Pancreas (tissue), 10 donors: ENCODE measurements at regions not wholly inside any gene's neighbourhood (a gene's known extent, or its start where the extent isn't known, plus 50 kb on each side); places are given as distances from the start of the nearest gene placed in this dataset.
"Not testable (repeated sequence)": the region's sequence is repeated elsewhere in the genome, so short reads cannot be mapped to it uniquely, and the experiment has no call there.

Experiments used
- ATAC-seq, 4 donors: fragments of 200-7000 bp; cut with Tn5 transposase; one replicate each; pipeline versions ENCODE4 v1.8.0 to v1.9.1; 2020; ENCODE audit warnings: mild to moderate bottlenecking in 4 of 4, moderate library complexity in 4 of 4
- DNase-seq, 6 donors: peaks; one replicate each; pipeline ENCODE4 v3.0.0-alpha.2; 2020
- FAIRE-seq: peaks from 2 replicates; lab custom pipeline; 2012; peaks lifted over from hg19 to GRCh38; lab: Jason Lieb, UNC
- H3K27ac ChIP-seq, 4 donors: fragments of 200-600 bp; sonication (generic); 1 replicate in 3 of 4; 2 replicates in 1 of 4; pipeline versions ENCODE4 v1.5.0 to v1.8.0; 2020
- H3K27me3 ChIP-seq, 4 donors: fragments of 200-600 bp; one replicate each; pipeline ENCODE4 v1.8.0; 2021
- H3K36me3 ChIP-seq, 3 donors: fragments of 200-600 bp; sonication (generic) in 1 of 3; one replicate each; pipeline versions ENCODE4 v1.5.0 to v1.8.0; 2020 to 2021
- H3K4me1 ChIP-seq, 3 donors: fragments of 200-600 bp; one replicate each; pipeline ENCODE4 v1.8.0; 2021
- H3K4me3 ChIP-seq, 4 donors: fragments of 200-600 bp; sonication (generic) in 2 of 4; one replicate each; pipeline versions ENCODE4 v1.5.0 to v1.8.0; 2020 to 2021
- H3K9me3 ChIP-seq, 4 donors: fragments of 200-600 bp; one replicate each; pipeline ENCODE4 v1.8.0; 2021
- WGBS, 2 donors: extraction: QIAGEN DNeasy Blood & Tissue Kit; methylation state at CpG; one replicate each; pipeline ENCODE4 v1.1.7; 2013; 5-methylcytosine and 5-hydroxymethylcytosine counted together
- intact Hi-C, 3 donors: fragments of 100-400 bp; cut with DNase I; formaldehyde crosslinking; loops; one replicate each; pipeline versions ENCODE4 v1.11.1 to v1.14.2; 2022
- TF ChIP-seq, protein P1 (sequence below), 4 donors: fragments of 200-600 bp; sonication (generic) in 3 of 4; IDR thresholded peaks; one replicate each; pipeline versions ENCODE4 v1.5.0 to v1.8.0; 2021; ENCODE audit warnings: antibody characterized with exemption in 4 of 4
- donor health status: healthy with polysubstance abuse.
- donor health status: DM: no; HTN: no; CAD: no; lungs with moderate emphysema.
- donor health status: DM: no; HTN: no; CAD: no.
- donor health status: control.
- donor health status: control.
- donor health status: Bipolar disorder and iron deficiency.
- donor health status: DM: yes; HTN: yes; CAD: no.
- donor health status: DM: no; HTN: no; CAD: no.
- donor health status: DM: no; HTN: no; CAD: no.
- donor health status: DM: yes; HTN: yes; CAD: no.

DNA sequence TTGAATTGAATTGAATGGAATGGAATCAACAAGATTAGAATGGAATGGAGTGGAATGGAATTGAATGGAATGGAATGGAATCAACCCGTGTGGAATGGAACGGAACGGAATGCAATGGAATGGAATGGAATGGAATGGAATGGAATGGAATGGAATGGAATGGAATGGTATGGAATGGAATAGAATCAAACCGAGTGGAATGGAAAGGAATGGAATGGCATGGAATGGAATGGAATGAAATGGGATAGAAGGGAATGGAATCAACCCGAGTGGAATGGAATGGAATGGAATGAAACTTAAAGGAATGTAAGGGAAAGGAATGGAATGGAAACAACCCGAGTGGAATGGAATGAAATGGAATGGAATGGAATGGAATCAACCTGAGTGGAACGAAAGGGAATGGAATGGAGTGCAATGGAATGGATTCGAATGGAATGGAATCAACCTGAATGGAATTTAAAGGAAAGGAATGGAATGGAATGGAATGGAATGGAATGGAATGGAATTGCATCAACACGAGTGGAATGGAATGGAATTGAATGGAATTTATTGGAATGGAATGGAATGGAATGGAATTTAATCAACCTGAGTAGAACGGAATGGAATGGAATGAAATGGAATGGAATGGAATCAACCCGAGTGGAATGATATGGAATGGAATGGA, 1146.6 kb downstream of the RPIA start:
- FAIRE-seq (no peak), DNase-seq (no peak), ATAC-seq (peak; percentile 49 to 57 (median 52))
- no peak overlapping the region for H3K4me3 ChIP-seq
- H3K27me3 ChIP-seq, result no peaks in the 10 kb centered on the region
- H3K9me3 ChIP-seq, result peaks cover 0 to 13% (median 1%) of the 10 kb centered on the region in 4 donors
- TF ChIP-seq, protein P1, sequence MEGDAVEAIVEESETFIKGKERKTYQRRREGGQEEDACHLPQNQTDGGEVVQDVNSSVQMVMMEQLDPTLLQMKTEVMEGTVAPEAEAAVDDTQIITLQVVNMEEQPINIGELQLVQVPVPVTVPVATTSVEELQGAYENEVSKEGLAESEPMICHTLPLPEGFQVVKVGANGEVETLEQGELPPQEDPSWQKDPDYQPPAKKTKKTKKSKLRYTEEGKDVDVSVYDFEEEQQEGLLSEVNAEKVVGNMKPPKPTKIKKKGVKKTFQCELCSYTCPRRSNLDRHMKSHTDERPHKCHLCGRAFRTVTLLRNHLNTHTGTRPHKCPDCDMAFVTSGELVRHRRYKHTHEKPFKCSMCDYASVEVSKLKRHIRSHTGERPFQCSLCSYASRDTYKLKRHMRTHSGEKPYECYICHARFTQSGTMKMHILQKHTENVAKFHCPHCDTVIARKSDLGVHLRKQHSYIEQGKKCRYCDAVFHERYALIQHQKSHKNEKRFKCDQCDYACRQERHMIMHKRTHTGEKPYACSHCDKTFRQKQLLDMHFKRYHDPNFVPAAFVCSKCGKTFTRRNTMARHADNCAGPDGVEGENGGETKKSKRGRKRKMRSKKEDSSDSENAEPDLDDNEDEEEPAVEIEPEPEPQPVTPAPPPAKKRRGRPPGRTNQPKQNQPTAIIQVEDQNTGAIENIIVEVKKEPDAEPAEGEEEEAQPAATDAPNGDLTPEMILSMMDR (IDR thresholded peaks at IDR 0.05), result no peak
- intact Hi-C loops, result no loop called here
- H3K4me1 ChIP-seq, result no peaks in the 10 kb centered on the region
- 46 to 48% methylated on average over 11 of the region's 11 CpGs for WGBS, 2 donors
- H3K36me3 ChIP-seq, result no peaks in the 10 kb centered on the region
- no peak overlapping the region for H3K27ac ChIP-seq

DNA sequence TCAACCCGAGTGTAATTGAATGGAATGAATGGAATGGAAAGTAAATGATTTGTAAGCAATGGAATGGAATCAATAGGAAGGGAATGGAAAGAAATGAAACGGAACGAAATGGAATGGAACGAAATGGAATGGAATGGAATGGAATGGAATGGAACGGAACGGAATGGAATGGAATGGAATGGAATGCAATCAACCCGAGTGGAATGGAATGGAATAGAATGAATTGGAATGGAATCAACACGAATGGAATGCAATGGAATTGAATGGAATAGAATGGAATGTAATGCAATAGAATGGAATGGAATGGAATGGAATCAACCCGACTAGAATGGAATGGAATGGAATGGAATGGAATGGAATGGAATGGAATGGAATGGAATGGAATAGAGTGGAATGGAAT, 1148.7 kb downstream of the RPIA start:
- H3K4me3 ChIP-seq, FAIRE-seq, H3K27ac ChIP-seq, H3K36me3 ChIP-seq, H3K4me1 ChIP-seq, intact Hi-C loops, DNase-seq, H3K27me3 ChIP-seq: not testable (repeated sequence)
- WGBS, 2 donors, result 52 to 57% methylated on average over 9 of the region's 9 CpGs
- H3K9me3 ChIP-seq, result peaks cover 0 to 13% (median 0%) of the 10 kb centered on the region in 4 donors
- peak in 3 of 4 donors; percentile 21 to 43 (median 31) for ATAC-seq

GRCh38 chr2:89840781-89841475, 1149.5 kb downstream of the RPIA start:
- H3K4me3 ChIP-seq, H3K36me3 ChIP-seq, H3K27me3 ChIP-seq, H3K27ac ChIP-seq, DNase-seq, H3K4me1 ChIP-seq, FAIRE-seq, intact Hi-C loops: not testable (repeated sequence)
- peaks cover 0 to 13% (median 0%) of the 10 kb centered on the region in 4 donors for H3K9me3 ChIP-seq
- 40 to 41% methylated on average over 10 of the region's 10 CpGs for WGBS, 2 donors
- peak; percentile 39 to 67 (median 56) for ATAC-seq

GRCh38 chr2:89841476-89841840, 1150.0 kb downstream of the RPIA start:
- Histone ChIP-seq H3K9me3 (peaks cover 0 to 13% (median 0%) of the 10 kb centered on the region in 4 donors), H3K27ac (no peak overlapping the region), H3K4me1 (no peaks in the 10 kb centered on the region), H3K27me3 (peaks cover 0 to 7% (median 0%) of the 10 kb centered on the region in 4 donors), H3K36me3 (no peaks in the 10 kb centered on the region), H3K4me3 (no peak overlapping the region)
- intact Hi-C loops, result no loop called here
- DNase-seq (no peak), FAIRE-seq (no peak), ATAC-seq (no peak)
- TF ChIP-seq, protein P1 (IDR thresholded peaks at IDR 0.05), result no peak
- 20 to 41% methylated on average over 3 of the region's 3 CpGs for WGBS, 2 donors

DNA sequence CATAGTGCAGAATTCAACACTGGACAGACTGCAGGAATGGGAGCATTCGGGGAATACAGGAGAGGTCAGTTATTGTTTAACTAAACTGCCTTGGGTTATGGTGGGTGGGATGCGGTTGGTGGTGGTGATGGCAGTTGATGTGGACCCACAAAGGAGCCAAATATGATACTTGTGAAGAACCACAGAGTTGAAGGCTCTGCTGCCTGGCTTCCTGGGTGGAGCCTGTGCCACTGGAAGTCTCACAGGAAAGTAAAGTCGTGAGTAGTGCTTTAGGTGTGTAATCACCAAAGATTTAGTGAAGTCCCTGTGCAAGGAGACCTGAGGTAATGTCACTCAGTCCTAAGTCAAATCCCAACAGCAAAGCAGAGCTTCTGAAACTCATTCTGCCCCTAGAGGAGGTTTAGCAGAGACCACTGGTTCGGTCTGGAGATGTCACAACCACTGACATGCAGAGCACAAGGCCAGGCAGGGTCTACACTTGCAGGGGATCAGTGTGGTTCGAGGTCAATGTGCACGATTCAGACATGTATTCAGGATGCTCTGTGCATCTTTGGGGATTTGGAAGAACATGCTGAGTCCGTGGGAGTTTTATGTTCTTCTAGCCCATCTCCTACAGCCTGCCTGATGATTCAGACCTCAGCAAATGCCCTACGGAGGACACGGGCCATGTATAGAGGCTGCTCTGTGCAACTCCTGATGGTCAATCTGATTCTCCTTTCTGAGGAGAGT, 1150.9 kb downstream of the RPIA start:
- FAIRE-seq (no peak), ATAC-seq (no peak), DNase-seq (no peak)
- H3K27ac ChIP-seq, result no peak overlapping the region
- TF ChIP-seq, protein P1 (IDR thresholded peaks at IDR 0.05), result no peak
- intact Hi-C loops, result no loop called here
- 35 to 37% methylated on average over 9 of the region's 9 CpGs for WGBS, 2 donors
- no peak overlapping the region for H3K4me3 ChIP-seq
- H3K4me1 ChIP-seq, result no peaks in the 10 kb centered on the region
- H3K9me3 ChIP-seq, result peaks cover 0 to 12% (median 0%) of the 10 kb centered on the region in 4 donors
- peaks cover 0 to 7% (median 0%) of the 10 kb centered on the region in 4 donors for H3K27me3 ChIP-seq
- H3K36me3 ChIP-seq, result no peaks in the 10 kb centered on the region
